ENCODE measurements at regions not wholly inside any gene's neighbourhood (a gene's known extent, or its start where the extent isn't known, plus 50 kb on each side); places are given as distances from the start of the nearest gene placed in this dataset.

- Mint-ChIP-seq H3K27me3 (ENCODE audit: low read depth) (no peaks in the 10 kb centered on the region), H3K9me3 (peaks cover 16% of the 10 kb centered on the region), H3K36me3 (ENCODE audit: low read depth) (no peaks in the 10 kb centered on the region), H3K27ac (no peak overlapping the region), H3K4me1 (ENCODE audit: low read depth) (no peaks in the 10 kb centered on the region), H3K4me3 (no peak overlapping the region)
- DNase-seq (ENCODE audit: low spot score) = no peak
These were observed 796.3 kb downstream of the LRRIQ3 start for GRCh38 chr1:73401666-73402065.

- DNase-seq (ENCODE audit: low spot score) = no peak
- Mint-ChIP-seq H3K9me3 (peaks cover 28% of the 10 kb centered on the region), H3K27me3 (ENCODE audit: low read depth) (no peaks in the 10 kb centered on the region), H3K4me1 (ENCODE audit: low read depth) (no peaks in the 10 kb centered on the region), H3K4me3 (no peak overlapping the region), H3K36me3 (ENCODE audit: low read depth) (no peaks in the 10 kb centered on the region), H3K27ac (no peak overlapping the region)
These were observed 815.0 kb downstream of the LRRIQ3 start for GRCh38 chr1:73382966-73383365.

- no peak for DNase-seq (ENCODE audit: low spot score)
- H3K27ac Mint-ChIP-seq = no peak overlapping the region
- H3K9me3 Mint-ChIP-seq = peaks cover 12% of the 10 kb centered on the region
- H3K36me3 Mint-ChIP-seq (ENCODE audit: low read depth) = no peaks in the 10 kb centered on the region
- no peaks in the 10 kb centered on the region for H3K27me3 Mint-ChIP-seq (ENCODE audit: low read depth)
- no peak overlapping the region for H3K4me3 Mint-ChIP-seq
- H3K4me1 Mint-ChIP-seq (ENCODE audit: low read depth) = no peaks in the 10 kb centered on the region
These were observed 831.1 kb downstream of the LRRIQ3 start for GRCh38 chr1:73366734-73367413.

GRCh38 chr1:73359001-73359400 lies 839.0 kb downstream of the LRRIQ3 start:
- no peak for DNase-seq (ENCODE audit: low spot score)
- no peak overlapping the region for H3K27ac Mint-ChIP-seq
- H3K36me3 Mint-ChIP-seq (ENCODE audit: low read depth) = no peaks in the 10 kb centered on the region
- no peaks in the 10 kb centered on the region for H3K27me3 Mint-ChIP-seq (ENCODE audit: low read depth)
- peaks cover 13% of the 10 kb centered on the region for H3K9me3 Mint-ChIP-seq
- H3K4me1 Mint-ChIP-seq (ENCODE audit: low read depth) = no peaks in the 10 kb centered on the region
- no peak overlapping the region for H3K4me3 Mint-ChIP-seq

GRCh38 chr1:73356485-73356884 lies 841.5 kb downstream of the LRRIQ3 start:
- Mint-ChIP-seq H3K36me3 (ENCODE audit: low read depth) (no peaks in the 10 kb centered on the region), H3K9me3 (peaks cover 23% of the 10 kb centered on the region), H3K4me1 (ENCODE audit: low read depth) (no peaks in the 10 kb centered on the region), H3K27me3 (ENCODE audit: low read depth) (no peaks in the 10 kb centered on the region), H3K4me3 (no peak overlapping the region), H3K27ac (no peak overlapping the region)
- DNase-seq (ENCODE audit: low spot score) = no peak

- no peak for DNase-seq (ENCODE audit: low spot score)
- no peaks in the 10 kb centered on the region for H3K36me3 Mint-ChIP-seq (ENCODE audit: low read depth)
- H3K9me3 Mint-ChIP-seq = peaks cover 20% of the 10 kb centered on the region
- H3K4me1 Mint-ChIP-seq (ENCODE audit: low read depth) = no peaks in the 10 kb centered on the region
- H3K27me3 Mint-ChIP-seq (ENCODE audit: low read depth) = no peaks in the 10 kb centered on the region
- H3K4me3 Mint-ChIP-seq = no peak overlapping the region
- H3K27ac Mint-ChIP-seq = no peak overlapping the region
These were observed 854.0 kb downstream of the LRRIQ3 start for GRCh38 chr1:73343947-73344346.

- Mint-ChIP-seq H3K4me1 (ENCODE audit: low read depth) (no peaks in the 10 kb centered on the region), H3K4me3 (no peak overlapping the region), H3K27ac (no peak overlapping the region), H3K27me3 (ENCODE audit: low read depth) (no peaks in the 10 kb centered on the region), H3K36me3 (ENCODE audit: low read depth) (no peaks in the 10 kb centered on the region), H3K9me3 (peaks cover 34% of the 10 kb centered on the region)
- no peak for DNase-seq (ENCODE audit: low spot score)
These were observed 864.0 kb downstream of the LRRIQ3 start for GRCh38 chr1:73333847-73334503.

GRCh38 chr1:73331726-73332125 lies 866.2 kb downstream of the LRRIQ3 start:
- no peak overlapping the region for H3K4me3 Mint-ChIP-seq
- no peaks in the 10 kb centered on the region for H3K4me1 Mint-ChIP-seq (ENCODE audit: low read depth)
- H3K9me3 Mint-ChIP-seq = peaks cover 39% of the 10 kb centered on the region
- no peak overlapping the region for H3K27ac Mint-ChIP-seq
- no peaks in the 10 kb centered on the region for H3K27me3 Mint-ChIP-seq (ENCODE audit: low read depth)
- no peaks in the 10 kb centered on the region for H3K36me3 Mint-ChIP-seq (ENCODE audit: low read depth)
- DNase-seq (ENCODE audit: low spot score) = no peak

GRCh38 chr1:73327998-73328397 lies 870.0 kb downstream of the LRRIQ3 start:
- H3K27me3 Mint-ChIP-seq (ENCODE audit: low read depth) = no peaks in the 10 kb centered on the region
- H3K4me3 Mint-ChIP-seq = no peak overlapping the region
- no peaks in the 10 kb centered on the region for H3K4me1 Mint-ChIP-seq (ENCODE audit: low read depth)

GRCh38 chr1:73327180-73327793 lies 870.7 kb downstream of the LRRIQ3 start:
- no peak overlapping the region for H3K27ac Mint-ChIP-seq
- H3K4me3 Mint-ChIP-seq = no peak overlapping the region
- H3K36me3 Mint-ChIP-seq (ENCODE audit: low read depth) = no peaks in the 10 kb centered on the region
- H3K9me3 Mint-ChIP-seq = peaks cover 51% of the 10 kb centered on the region
- H3K4me1 Mint-ChIP-seq (ENCODE audit: low read depth) = no peaks in the 10 kb centered on the region
- H3K27me3 Mint-ChIP-seq (ENCODE audit: low read depth) = no peaks in the 10 kb centered on the region
- no peak for DNase-seq (ENCODE audit: low spot score)

More at GRCh38 chr1:73327998-73328397, 870.0 kb downstream of the LRRIQ3 start:
- Mint-ChIP-seq H3K36me3 (ENCODE audit: low read depth) (no peaks in the 10 kb centered on the region), H3K27ac (no peak overlapping the region), H3K9me3 (peaks cover 53% of the 10 kb centered on the region)
- DNase-seq (ENCODE audit: low spot score) = no peak

GRCh38 chr1:73326663-73327062 lies 871.3 kb downstream of the LRRIQ3 start:
- H3K36me3 Mint-ChIP-seq (ENCODE audit: low read depth) = no peaks in the 10 kb centered on the region
- peaks cover 49% of the 10 kb centered on the region for H3K9me3 Mint-ChIP-seq
- DNase-seq (ENCODE audit: low spot score) = no peak
- H3K4me1 Mint-ChIP-seq (ENCODE audit: low read depth) = no peaks in the 10 kb centered on the region
- H3K27me3 Mint-ChIP-seq (ENCODE audit: low read depth) = no peaks in the 10 kb centered on the region
- H3K27ac Mint-ChIP-seq = no peak overlapping the region
- H3K4me3 Mint-ChIP-seq = no peak overlapping the region

GRCh38 chr1:73310797-73311381 lies 887.1 kb downstream of the LRRIQ3 start:
- DNase-seq (ENCODE audit: low spot score) = no peak
- Mint-ChIP-seq H3K27me3 (ENCODE audit: low read depth) (no peaks in the 10 kb centered on the region), H3K27ac (no peak overlapping the region), H3K4me3 (no peak overlapping the region), H3K4me1 (ENCODE audit: low read depth) (no peaks in the 10 kb centered on the region), H3K36me3 (ENCODE audit: low read depth) (no peaks in the 10 kb centered on the region), H3K9me3 (peaks cover 9% of the 10 kb centered on the region)

GRCh38 chr1:73306899-73307555 lies 890.9 kb downstream of the LRRIQ3 start:
- no peaks in the 10 kb centered on the region for H3K4me1 Mint-ChIP-seq (ENCODE audit: low read depth)
- H3K4me3 Mint-ChIP-seq = no peak overlapping the region
- H3K36me3 Mint-ChIP-seq (ENCODE audit: low read depth) = no peaks in the 10 kb centered on the region
- peaks cover 15% of the 10 kb centered on the region for H3K9me3 Mint-ChIP-seq
- H3K27ac Mint-ChIP-seq = no peak overlapping the region
- no peak for DNase-seq (ENCODE audit: low spot score)
- no peaks in the 10 kb centered on the region for H3K27me3 Mint-ChIP-seq (ENCODE audit: low read depth)

- no peak overlapping the region for H3K4me3 Mint-ChIP-seq
- H3K4me1 Mint-ChIP-seq (ENCODE audit: low read depth) = no peaks in the 10 kb centered on the region
- H3K27ac Mint-ChIP-seq = no peak overlapping the region
- DNase-seq (ENCODE audit: low spot score) = no peak
- H3K36me3 Mint-ChIP-seq (ENCODE audit: low read depth) = no peaks in the 10 kb centered on the region
- H3K9me3 Mint-ChIP-seq = peaks cover 38% of the 10 kb centered on the region
- no peaks in the 10 kb centered on the region for H3K27me3 Mint-ChIP-seq (ENCODE audit: low read depth)
These were observed 924.1 kb downstream of the LRRIQ3 start for GRCh38 chr1:73273886-73274285.

All from T-helper 2 cell treated with Interferon-gamma antibody and Interleukin-4, amounts not matched to agents 5 μg/mL and 100 μg/mL, for 36 hours (primary cell).